Pancreas (tissue), 10 donors: ENCODE measurements at regions not wholly inside any gene's neighbourhood (a gene's known extent, or its start where the extent isn't known, plus 50 kb on each side); places are given as distances from the start of the nearest gene placed in this dataset.

ENCODE experiments used
- ATAC-seq, 4 donors: fragments of 200-7000 bp; cut with Tn5 transposase; one replicate each; pipeline versions ENCODE4 v1.8.0 to v1.9.1; 2020; ENCODE audit warnings: mild to moderate bottlenecking in 4 of 4, moderate library complexity in 4 of 4
- DNase-seq, 6 donors: peaks; one replicate each; pipeline ENCODE4 v3.0.0-alpha.2; 2020
- FAIRE-seq: peaks from 2 replicates; lab custom pipeline; 2012; peaks lifted over from hg19 to GRCh38; lab: Jason Lieb, UNC
- H3K27ac ChIP-seq, 4 donors: fragments of 200-600 bp; sonication (generic); 1 replicate in 3 of 4; 2 replicates in 1 of 4; pipeline versions ENCODE4 v1.5.0 to v1.8.0; 2020
- H3K27me3 ChIP-seq, 4 donors: fragments of 200-600 bp; one replicate each; pipeline ENCODE4 v1.8.0; 2021
- H3K36me3 ChIP-seq, 3 donors: fragments of 200-600 bp; sonication (generic) in 1 of 3; one replicate each; pipeline versions ENCODE4 v1.5.0 to v1.8.0; 2020 to 2021
- H3K4me1 ChIP-seq, 3 donors: fragments of 200-600 bp; one replicate each; pipeline ENCODE4 v1.8.0; 2021
- H3K4me3 ChIP-seq, 4 donors: fragments of 200-600 bp; sonication (generic) in 2 of 4; one replicate each; pipeline versions ENCODE4 v1.5.0 to v1.8.0; 2020 to 2021
- H3K9me3 ChIP-seq, 4 donors: fragments of 200-600 bp; one replicate each; pipeline ENCODE4 v1.8.0; 2021
- WGBS, 2 donors: extraction: QIAGEN DNeasy Blood & Tissue Kit; methylation state at CpG; one replicate each; pipeline ENCODE4 v1.1.7; 2013; 5-methylcytosine and 5-hydroxymethylcytosine counted together
- intact Hi-C, 3 donors: fragments of 100-400 bp; cut with DNase I; formaldehyde crosslinking; loops; one replicate each; pipeline versions ENCODE4 v1.11.1 to v1.14.2; 2022
- TF ChIP-seq, protein P1 (sequence below), 4 donors: fragments of 200-600 bp; sonication (generic) in 3 of 4; IDR thresholded peaks; one replicate each; pipeline versions ENCODE4 v1.5.0 to v1.8.0; 2021; ENCODE audit warnings: antibody characterized with exemption in 4 of 4
- donor health status: healthy with polysubstance abuse.
- donor health status: DM: no; HTN: no; CAD: no; lungs with moderate emphysema.
- donor health status: DM: no; HTN: no; CAD: no.
- donor health status: control.
- donor health status: control.
- donor health status: Bipolar disorder and iron deficiency.
- donor health status: DM: yes; HTN: yes; CAD: no.
- donor health status: DM: no; HTN: no; CAD: no.
- donor health status: DM: no; HTN: no; CAD: no.
- donor health status: DM: yes; HTN: yes; CAD: no.

DNA sequence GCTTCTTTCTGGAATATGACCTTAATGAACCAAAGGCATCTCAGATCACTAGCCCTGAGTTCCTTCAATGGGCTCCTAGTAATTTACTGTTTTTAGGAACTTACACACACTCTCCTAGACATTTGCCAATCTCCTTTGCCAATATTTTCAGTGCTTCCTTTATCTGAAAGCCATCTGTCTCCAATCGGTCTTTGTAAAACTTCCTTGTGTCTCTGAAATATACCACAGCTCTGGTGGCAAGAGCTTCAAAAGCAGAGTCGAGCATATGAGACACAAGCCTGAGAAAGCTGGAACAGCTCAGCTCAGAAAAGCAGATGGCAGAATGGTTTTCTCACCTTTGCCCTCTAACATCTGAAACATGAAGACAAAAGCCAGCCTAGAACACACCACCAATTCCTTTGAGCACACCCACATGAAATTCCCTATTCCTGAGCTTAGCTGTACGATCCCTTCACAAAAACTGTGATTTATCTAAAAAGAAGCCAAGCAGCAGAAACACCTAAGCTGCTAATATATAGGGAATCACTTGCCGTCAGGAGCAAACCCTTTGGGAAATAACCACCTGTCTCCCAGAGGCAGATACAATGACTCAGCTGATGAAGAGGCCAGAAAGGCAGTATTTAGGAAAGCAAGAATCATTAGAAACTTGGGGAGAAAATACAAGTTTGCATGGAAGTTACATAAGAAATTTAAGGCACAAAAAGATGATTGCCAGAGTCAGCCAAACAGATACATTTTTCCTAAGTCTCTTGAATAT is 70.2 kb upstream of the ANK3 start:
- Histone ChIP-seq H3K36me3 (no peaks in the 10 kb centered on the region), H3K9me3 (no peaks in the 10 kb centered on the region), H3K4me1 (peaks cover 0 to 4% (median 0%) of the 10 kb centered on the region in 3 donors), H3K4me3 (no peak overlapping the region), H3K27ac (no peak overlapping the region), H3K27me3 (no peaks in the 10 kb centered on the region)
- DNase-seq, result no peak
- ATAC-seq, result peak in 3 of 4 donors; percentile 55 to 72 (median 66)
- WGBS, 2 donors, result 40 to 45% methylated on average over 4 of the region's 4 CpGs
- intact Hi-C loops, result loop anchor here in 1 of 3 donors (10.0 kb wide), 1 partner anchor 305 kb away; no protein-coding TSS in a partner anchor
- no peak for FAIRE-seq
- TF ChIP-seq, protein P1, sequence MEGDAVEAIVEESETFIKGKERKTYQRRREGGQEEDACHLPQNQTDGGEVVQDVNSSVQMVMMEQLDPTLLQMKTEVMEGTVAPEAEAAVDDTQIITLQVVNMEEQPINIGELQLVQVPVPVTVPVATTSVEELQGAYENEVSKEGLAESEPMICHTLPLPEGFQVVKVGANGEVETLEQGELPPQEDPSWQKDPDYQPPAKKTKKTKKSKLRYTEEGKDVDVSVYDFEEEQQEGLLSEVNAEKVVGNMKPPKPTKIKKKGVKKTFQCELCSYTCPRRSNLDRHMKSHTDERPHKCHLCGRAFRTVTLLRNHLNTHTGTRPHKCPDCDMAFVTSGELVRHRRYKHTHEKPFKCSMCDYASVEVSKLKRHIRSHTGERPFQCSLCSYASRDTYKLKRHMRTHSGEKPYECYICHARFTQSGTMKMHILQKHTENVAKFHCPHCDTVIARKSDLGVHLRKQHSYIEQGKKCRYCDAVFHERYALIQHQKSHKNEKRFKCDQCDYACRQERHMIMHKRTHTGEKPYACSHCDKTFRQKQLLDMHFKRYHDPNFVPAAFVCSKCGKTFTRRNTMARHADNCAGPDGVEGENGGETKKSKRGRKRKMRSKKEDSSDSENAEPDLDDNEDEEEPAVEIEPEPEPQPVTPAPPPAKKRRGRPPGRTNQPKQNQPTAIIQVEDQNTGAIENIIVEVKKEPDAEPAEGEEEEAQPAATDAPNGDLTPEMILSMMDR (IDR thresholded peaks at IDR 0.05), result no peak

DNA sequence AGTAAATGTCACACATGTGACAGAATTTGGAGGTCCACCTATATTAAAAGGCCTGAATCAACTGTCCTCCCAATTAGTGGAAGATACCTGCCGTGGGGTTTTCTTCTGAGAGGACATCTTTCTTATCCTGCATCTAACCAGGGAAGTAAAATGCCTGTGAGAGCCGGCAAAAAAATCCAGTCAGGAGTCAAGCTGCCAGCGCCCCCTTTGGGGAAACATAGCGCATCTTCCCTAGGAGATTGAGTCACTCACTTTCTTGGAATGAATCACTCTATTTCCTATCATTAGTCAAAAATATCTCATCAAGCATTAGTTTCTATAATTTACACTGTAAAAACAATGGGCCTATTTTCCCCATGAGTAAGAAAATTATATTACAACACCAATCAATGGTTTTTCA is 66.4 kb upstream of the ANK3 start:
- WGBS, 2 donors, result 92 to 95% methylated on average over 4 of the region's 4 CpGs

DNA sequence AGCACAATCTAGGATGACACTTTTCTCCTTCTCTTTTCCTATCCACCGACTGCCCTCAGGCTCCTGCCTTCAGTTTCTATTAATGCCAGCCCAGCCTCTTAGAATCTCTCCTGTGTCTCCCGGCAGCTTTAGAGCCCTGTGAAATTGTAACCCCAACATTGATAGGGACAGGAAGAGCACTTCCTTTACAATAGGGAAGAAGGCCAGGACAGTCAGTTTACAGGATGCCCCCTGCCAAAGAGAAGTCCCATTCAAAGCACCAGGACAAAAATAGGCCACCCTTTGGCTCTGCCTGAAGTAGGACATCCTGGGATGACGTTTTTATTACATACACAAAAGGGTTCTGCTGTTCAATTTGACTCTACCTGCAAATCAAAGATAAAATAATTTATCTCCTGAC is 64.7 kb upstream of the ANK3 start:
- ATAC-seq, result no peak
- Histone ChIP-seq H3K4me3 (no peak overlapping the region), H3K27ac (no peak overlapping the region), H3K27me3 (no peaks in the 10 kb centered on the region), H3K9me3 (no peaks in the 10 kb centered on the region), H3K4me1 (no peaks in the 10 kb centered on the region), H3K36me3 (no peaks in the 10 kb centered on the region)
- TF ChIP-seq, protein P1 (IDR thresholded peaks at IDR 0.05), result no peak
- no peak for DNase-seq
- 72 to 73% methylated on average over 3 of the region's 3 CpGs for WGBS, 2 donors
- intact Hi-C loops, result loop anchor here in 1 of 3 donors (10.0 kb wide), 1 partner anchor 310 kb away; no protein-coding TSS in a partner anchor
- no peak for FAIRE-seq

More for the DNA sequence above, 66.4 kb upstream of the ANK3 start:
- H3K27ac ChIP-seq, result no peak overlapping the region
- no peak overlapping the region for H3K4me3 ChIP-seq
- H3K9me3 ChIP-seq, result no peaks in the 10 kb centered on the region
- FAIRE-seq (no peak), ATAC-seq (no peak), DNase-seq (no peak)
- intact Hi-C loops, result loop anchor here in 1 of 3 donors (10.0 kb wide), 1 partner anchor 309 kb away; no protein-coding TSS in a partner anchor
- no peaks in the 10 kb centered on the region for H3K36me3 ChIP-seq
- TF ChIP-seq, protein P1 (IDR thresholded peaks at IDR 0.05), result no peak
- peaks cover 0 to 4% (median 0%) of the 10 kb centered on the region in 3 donors for H3K4me1 ChIP-seq
- no peaks in the 10 kb centered on the region for H3K27me3 ChIP-seq

DNA sequence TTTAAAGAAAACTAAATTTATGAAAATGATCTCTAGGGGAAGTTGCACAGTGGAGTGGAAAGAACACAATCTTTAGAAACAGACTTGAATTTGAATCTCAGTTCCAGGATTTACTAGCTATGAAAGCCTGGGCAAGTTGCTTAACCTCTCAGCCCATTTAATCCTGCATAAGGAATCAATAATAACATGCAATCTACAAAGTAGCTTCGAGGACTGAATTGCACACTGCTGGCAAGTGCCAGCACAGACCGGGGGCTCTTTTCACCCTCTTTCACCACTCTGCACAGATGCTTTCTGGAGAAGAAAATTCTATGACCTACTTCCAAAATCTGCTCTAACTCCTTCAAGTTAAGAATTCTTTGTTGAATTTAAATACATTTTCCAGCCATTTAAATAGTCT is 63.4 kb upstream of the ANK3 start:
- H3K27ac ChIP-seq, result no peak overlapping the region
- H3K27me3 ChIP-seq, result no peaks in the 10 kb centered on the region
- TF ChIP-seq, protein P1 (IDR thresholded peaks at IDR 0.05), result no peak
- DNase-seq, result no peak
- 52 to 67% methylated on average over 2 of the region's 2 CpGs for WGBS, 2 donors
- no peak overlapping the region for H3K4me3 ChIP-seq
- intact Hi-C loops, result loop anchor here in 1 of 3 donors (10.0 kb wide), 1 partner anchor 312 kb away; no protein-coding TSS in a partner anchor
- no peak for ATAC-seq
- no peak for FAIRE-seq
- H3K4me1 ChIP-seq, result no peaks in the 10 kb centered on the region
- no peaks in the 10 kb centered on the region for H3K36me3 ChIP-seq
- no peaks in the 10 kb centered on the region for H3K9me3 ChIP-seq

DNA sequence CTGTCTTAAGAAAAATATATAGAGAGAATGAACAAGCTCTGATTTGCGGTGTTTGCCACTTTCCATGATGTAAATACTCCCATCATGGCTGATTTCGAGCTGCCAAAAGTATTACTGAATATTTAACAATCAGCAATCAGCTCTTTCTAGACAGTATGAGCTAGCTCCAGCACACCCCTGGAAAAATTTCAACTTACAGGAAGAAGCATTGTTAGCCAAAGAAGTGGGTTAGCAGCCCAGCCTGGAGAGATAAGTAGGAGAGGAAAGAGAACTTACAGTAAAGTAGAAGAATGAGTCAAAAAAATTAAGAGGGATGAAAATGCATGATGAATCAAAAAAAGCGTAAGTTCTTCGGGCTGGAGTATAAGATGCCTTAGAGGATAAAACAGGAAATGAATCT is 60.6 kb upstream of the ANK3 start:
- Histone ChIP-seq H3K27me3 (no peaks in the 10 kb centered on the region), H3K4me3 (no peak overlapping the region), H3K36me3 (no peaks in the 10 kb centered on the region), H3K4me1 (peaks cover 7 to 16% (median 9%) of the 10 kb centered on the region in 3 donors), H3K9me3 (no peaks in the 10 kb centered on the region), H3K27ac (no peak overlapping the region)
- no peak for ATAC-seq
- 96% methylated on average over 4 of the region's 4 CpGs for WGBS, 2 donors
- TF ChIP-seq, protein P1 (IDR thresholded peaks at IDR 0.05), result no peak
- intact Hi-C loops, result loop anchor here in 1 of 3 donors (10.0 kb wide), 1 partner anchor 315 kb away; no protein-coding TSS in a partner anchor
- FAIRE-seq, result no peak
- DNase-seq, result no peak
